ENCODE measurements at regions not wholly inside any gene's neighbourhood (a gene's known extent, or its start where the extent isn't known, plus 50 kb on each side); places are given as distances from the start of the nearest gene placed in this dataset.
"Not testable (repeated sequence)": the region's sequence is repeated elsewhere in the genome, so short reads cannot be mapped to it uniquely, and the experiment has no call there.

DNA sequence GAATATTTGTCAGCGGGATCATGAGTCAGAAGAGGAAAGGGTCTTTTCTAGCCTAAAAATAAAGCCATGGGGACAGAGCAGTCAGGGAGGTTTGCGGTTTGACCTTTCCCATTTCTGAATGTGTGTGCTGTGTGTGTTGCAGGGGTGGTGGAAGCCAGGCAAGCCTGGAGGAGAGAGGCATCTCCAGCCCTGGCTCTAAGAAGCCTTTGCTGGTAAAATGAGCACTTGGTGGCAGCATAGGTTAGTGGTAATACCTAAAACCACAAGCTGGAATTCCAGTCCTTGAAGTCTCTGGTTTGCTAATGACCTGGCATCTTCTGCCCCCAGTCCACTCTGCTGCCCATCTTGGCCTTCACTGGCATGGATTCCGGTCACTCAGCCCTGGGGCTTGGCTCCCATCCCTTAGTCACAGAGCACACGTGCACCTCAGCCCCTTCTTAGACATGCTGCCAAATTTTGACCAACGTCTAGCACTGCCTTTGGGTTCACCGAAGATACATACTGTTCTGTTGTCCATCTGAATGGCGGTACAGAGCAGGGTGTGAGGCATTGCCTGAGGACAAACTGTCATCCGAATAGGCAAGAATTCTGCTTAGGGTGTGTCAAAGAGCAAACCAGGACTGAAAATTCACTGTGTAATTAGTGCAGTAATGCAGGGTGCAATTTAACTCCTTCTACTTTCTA lies 52.7 kb downstream of the KCNA5 start:
- DNase-seq: peak; percentile 96

GRCh38 chr12:5097786-5098185 lies 54.1 kb downstream of the KCNA5 start:
- DNase-seq: no peak

DNA sequence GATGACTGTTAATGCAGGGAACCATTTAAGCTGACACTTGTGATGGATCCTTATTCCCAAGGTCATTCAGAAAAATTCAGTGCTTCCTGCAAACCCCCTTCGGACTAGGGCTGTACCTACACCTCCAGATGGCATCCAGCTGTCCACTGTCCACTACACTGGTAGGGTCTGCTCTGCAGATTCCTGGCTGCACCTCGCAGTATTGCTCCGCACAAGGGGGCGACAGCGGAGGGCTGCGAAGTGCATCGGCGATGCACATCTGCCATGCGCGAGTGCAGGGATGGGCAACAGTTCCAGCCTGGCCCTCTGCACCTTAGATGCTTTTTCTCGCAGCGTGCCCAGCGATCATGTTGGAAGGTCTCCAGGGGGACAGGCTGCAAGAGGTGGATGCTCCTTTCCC lies 55.5 kb downstream of the KCNA5 start:
- DNase-seq: no peak

DNA sequence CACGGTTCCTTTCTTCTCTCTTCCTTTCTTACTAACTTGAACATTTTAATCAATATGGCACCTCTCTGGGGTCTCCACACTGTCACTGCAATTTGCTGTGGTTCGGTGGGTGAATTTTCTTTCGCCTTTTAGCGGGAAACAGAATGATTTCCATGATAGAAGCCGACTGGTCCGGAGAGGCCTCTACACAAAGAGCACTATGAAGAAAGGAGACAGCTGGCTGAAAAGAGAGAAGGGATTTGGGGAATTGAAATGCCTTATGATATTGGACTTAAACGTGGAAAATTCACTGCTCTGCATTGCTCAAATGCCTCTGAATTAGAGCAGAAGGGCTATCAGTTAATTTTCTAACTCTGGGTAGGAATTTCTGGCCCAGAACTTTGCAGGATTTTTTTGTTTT lies 55.9 kb downstream of the KCNA5 start:
- DNase-seq: no peak

GRCh38 chr12:5101686-5102085 lies 58.0 kb downstream of the KCNA5 start:
- DNase-seq: peak; percentile 21

DNA sequence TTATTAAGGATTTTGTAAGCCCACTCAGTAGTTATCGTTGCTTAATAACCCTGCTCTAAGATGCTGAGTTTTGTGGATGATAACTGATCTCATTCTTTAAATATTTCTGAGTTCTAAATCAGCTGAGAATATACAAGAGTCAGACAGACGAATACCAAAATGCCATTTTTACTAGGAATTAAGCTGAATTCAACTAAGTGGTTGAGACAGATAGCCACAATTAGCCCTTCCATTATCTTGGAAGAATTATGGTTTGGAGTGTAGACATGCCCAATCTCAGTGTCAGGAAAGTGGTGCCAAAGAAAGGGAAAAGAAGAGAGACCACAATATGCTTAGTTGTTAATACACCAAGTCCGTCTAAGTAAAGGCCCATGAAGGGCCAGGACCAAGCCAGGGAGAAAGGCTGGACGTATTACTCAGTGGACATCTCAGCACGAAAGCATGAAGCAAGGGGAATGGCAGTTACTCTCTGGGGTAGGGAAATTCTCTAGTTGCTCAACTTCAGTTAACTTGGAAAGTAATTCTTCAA lies 58.6 kb downstream of the KCNA5 start:
- DNase-seq: peak; percentile 88

DNA sequence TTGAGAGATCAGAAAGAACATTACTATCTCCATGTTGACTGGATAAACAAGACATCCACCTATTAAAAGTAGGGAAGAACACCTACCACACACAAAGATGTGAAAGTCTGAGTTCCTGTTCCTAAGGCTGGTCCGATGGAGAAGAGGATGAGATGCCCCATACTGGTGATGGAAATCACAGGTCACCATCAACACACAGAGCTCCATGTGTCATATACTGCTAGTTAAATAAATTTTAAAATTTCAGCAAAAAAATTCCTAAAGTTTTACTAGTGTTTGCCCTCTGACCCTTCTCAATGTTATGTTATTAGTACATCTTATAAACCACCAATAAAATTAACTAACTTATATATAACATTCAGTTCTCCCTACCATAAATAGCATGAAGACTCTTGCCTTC lies 59.1 kb downstream of the KCNA5 start:
- peak; percentile 65 for DNase-seq

GRCh38 chr12:5110345-5110744 lies 66.7 kb downstream of the KCNA5 start:
- DNase-seq: no peak

- DNase-seq: no peak
These were observed 70.8 kb downstream of the KCNA5 start for GRCh38 chr12:5114436-5114835.

DNA sequence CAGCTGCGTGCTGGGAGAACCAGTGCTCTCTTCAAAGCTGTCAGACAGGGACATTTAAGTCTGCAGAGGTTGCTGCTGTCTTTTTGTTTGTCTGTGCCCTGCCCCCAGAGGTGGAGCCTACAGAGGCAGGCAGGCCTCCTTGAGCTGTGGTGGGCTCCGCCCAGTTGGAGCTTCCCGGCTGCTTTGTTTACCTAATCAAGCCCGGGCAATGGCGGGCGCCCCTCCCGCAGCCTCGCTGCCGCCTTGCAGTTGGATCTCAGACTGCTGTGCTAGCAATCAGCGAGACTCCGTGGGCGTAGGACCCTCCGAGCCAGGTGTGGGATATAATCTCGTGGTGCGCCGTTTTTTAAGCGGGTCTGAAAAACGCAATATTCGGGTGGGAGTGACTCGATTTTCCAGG lies 78.1 kb downstream of the KCNA5 start:
- DNase-seq: not testable (repeated sequence)

DNA sequence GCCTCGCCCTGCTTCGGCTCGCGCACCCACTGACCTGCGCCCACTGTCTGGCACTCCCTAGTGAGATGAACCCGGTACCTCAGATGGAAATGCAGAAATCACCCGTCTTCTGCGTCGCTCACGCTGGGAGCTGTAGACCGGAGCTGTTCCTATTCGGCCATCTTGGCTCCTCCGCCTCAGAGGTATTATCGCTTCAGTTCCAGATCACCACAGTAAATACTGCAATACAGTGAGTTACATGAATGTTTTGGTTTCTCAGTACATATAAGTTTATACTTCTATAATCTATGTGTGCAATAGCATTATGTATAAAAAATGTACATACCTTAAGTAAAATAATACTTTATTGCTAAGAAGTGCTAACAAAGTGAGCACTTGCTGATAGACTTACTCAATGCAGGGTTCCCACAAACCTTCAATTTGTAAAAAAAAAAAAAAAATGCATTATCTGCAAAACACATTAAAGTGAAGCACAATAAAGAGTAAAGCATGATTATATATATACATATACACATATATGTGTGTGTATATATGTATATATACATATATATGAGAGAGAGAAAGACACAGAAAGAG lies 78.7 kb downstream of the KCNA5 start:
- DNase-seq: not testable (repeated sequence)

- DNase-seq: peak; percentile 65
These were observed 80.2 kb downstream of the KCNA5 start for GRCh38 chr12:5123921-5124320.

DNA sequence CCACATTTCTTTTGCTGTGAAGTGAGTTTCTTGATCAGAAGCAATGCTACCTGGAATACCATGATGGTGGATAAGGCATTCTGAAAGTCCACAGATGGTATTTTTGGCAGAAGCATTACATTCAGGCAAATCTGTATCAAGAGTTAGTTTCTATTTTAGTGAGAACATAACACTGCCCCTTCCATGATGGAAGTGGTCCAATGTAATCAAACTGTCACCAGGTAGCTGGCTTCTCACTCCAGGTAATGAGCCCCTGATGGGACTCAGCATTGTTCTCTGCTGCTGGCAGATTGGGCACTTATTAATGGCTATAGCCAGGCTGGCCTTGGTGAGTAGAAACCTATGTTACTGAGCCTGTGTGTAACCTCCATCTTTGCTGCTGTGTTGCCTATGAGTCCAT lies 80.7 kb downstream of the KCNA5 start:
- DNase-seq: no peak

GRCh38 chr12:5134861-5135525 lies 91.3 kb downstream of the KCNA5 start:
- no peak for DNase-seq

- DNase-seq: peak; percentile 58
These were observed 94.6 kb downstream of the KCNA5 start for GRCh38 chr12:5138256-5138655.

DNA sequence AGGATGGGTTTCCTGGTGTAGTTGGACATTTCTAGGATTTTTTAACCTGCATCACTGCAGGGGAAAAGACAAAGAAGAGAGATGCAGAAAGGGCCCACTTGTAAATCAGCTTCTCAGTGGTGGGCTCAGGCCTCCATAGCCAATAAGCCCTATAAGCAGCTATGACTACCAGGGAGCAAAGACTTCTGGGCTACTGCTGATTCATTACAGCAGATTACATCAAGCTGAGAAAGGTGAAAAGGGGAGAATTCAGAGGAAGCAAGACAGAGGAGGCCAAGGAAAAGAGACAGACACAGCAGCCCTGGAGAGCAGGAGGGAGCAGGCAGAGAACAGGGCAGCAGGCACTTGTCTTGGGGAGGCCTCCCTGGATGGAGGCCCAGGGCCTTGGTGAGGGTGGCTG lies 95.2 kb downstream of the KCNA5 start:
- DNase-seq: peak; percentile 58

- no peak for DNase-seq
These were observed 96.1 kb downstream of the KCNA5 start for GRCh38 chr12:5139751-5140150.

DNA sequence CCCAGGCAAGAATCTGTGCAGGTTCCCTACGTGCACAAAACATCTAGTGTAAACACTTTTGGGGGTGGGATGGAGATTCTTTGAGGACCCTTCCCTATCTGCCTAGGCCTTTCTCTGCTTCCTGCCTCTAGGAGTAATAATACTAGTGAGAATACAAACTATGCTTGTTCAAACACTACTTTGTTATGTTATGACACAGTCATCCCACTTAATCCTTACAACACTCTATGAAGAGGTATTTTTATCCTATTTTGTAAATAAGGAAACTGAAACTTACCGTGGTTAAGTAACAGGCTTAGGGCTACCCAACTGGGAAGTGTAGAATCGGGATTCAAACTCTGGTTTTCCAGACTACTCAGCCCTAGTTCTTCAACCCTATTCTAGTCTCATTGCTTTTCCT lies 96.5 kb downstream of the KCNA5 start:
- DNase-seq: no peak

DNA sequence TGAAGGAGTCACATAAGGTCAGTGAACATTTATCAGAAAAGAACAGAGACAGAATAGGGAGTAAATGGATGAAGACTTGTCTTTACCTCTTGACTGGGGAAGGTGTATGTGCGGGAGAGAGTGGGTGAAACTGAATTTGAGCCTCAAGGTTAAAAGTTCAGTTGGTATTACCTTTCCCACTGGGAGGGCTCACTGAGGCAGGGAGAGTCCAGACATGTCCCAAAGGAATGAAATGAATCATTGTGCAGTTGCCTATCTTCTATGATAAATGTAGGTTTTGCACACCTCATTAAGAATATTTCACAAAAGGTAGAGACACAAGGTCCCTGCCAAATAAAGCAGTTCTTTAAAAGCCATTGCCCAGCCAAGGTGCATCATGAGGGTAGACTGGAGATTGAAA lies 105.2 kb downstream of the KCNA5 start:
- DNase-seq: no peak

DNA sequence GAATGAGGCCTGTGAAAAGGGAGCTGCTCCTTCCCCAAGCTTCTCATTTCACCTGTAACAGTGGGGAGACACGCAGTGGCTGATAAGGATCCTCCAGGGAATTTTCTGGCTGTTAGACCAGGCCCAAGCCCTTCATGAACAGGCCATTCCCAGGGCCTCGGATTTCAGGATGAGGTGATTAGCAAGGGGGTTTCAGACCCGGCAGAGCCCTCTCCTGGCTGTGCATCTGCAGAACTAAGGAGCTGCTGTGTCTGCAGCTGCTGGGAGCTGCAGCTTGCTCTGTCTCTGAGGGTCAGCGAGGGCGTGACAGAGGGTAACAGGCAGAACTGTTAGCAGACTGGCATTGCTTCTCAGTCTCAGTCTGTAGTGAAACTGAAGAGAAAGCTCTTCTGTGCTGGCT lies 110.4 kb downstream of the KCNA5 start:
- no peak for DNase-seq

DNA sequence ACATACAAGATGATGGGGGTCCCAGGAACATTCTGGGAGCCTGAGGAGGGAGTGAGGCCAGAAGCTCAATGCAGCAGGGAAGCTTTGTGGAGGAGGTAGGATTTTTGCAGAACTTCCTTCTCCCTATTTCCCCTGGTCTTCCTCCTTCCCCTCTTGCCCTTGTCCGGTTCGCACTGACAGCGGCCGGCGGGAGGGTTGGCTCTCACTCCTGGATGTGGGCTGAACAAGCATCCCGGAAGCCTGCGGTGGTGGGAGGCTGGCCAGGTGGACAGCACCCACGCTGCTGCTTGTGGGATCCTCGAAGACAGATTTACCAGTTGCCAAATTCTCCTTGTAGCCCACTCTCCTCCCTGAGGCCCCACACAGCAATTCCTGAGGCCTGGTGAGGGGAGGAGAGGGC lies 112.2 kb downstream of the KCNA5 start:
- no peak for DNase-seq

DNA sequence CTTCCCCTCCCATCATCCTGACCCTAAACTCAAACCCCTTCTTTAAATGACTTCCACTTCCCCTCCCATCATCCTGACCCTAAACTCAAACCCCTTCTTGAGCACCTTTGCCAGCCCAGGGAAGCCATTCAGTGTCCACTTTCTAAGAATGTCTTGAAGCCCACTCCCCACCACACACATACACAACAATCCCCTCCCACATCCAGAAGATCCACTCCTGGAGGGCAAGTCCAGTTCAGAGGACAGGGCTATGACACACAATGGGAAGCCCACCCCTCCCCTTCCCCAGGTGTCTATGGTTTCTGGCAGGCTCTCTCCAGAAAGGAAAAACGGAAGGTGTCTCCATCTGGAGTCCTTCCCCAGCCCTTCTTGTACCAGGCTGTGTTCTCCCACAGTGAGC lies 117.1 kb downstream of the KCNA5 start:
- no peak for DNase-seq

DNA sequence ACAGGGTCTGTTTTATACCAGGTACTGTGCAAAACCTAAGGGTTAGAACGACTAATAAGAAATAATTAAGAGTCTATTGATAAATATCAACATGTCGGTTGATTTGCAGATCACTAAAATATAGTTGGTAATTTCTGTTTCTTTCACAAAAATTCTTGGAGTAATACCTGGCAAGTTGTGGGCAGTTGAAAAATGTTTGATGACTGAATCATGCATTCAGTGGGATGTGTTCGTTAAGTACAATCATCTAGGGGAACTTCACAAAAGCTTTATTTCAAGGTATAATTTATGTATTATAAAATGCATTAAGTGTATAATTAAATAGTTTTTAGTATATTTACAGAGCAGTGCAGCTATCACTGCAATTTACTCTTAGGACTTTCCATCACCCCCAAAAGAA lies 120.0 kb downstream of the KCNA5 start:
- peak; percentile 52 for DNase-seq

- no peak for DNase-seq
These were observed 121.8 kb downstream of the KCNA5 start for GRCh38 chr12:5165296-5165970.
